NT2/D1 (cell line): ENCODE measurements at regions not wholly inside any gene's neighbourhood (a gene's known extent, or its start where the extent isn't known, plus 50 kb on each side); places are given as distances from the start of the nearest gene placed in this dataset.

Source experiments
- DNase-seq: peaks from one replicate; pipeline ENCODE4 v3.0.0-alpha.2; 2011; ENCODE audit warnings: low read depth, low spot score
- H3K27me3 ChIP-seq: 2 replicates; pipeline ENCODE4 v1.6.0; 2011; ENCODE audit warnings: mild to moderate bottlenecking; ENCODE audit not compliant: insufficient read length, insufficient read depth
- H3K36me3 ChIP-seq: 2 replicates; pipeline ENCODE4 v1.6.1; 2011; ENCODE audit warnings: mild to moderate bottlenecking, low read length, mixed read lengths; ENCODE audit not compliant: insufficient read depth, insufficient read length
- H3K4me1 ChIP-seq: 2 replicates; pipeline ENCODE4 v1.5.1; 2011; ENCODE audit not compliant: insufficient read depth, insufficient read length
- H3K4me3 ChIP-seq: 2 replicates; pipeline ENCODE4 v1.5.1; 2011; ENCODE audit warnings: low read depth; ENCODE audit not compliant: insufficient read length
- H3K9ac ChIP-seq: 2 replicates; pipeline ENCODE4 v1.6.0; 2011; ENCODE audit warnings: low read depth; ENCODE audit not compliant: insufficient read length
- H3K9me3 ChIP-seq: 2 replicates; pipeline ENCODE4 v1.5.1; 2011; ENCODE audit warnings: mild to moderate bottlenecking, low read length; ENCODE audit not compliant: insufficient read depth
- SUZ12 ChIP-seq: IDR thresholded peaks from 2 replicates; pipeline ENCODE4 v1.6.1; 2011; ENCODE audit not compliant: insufficient read length, insufficient read depth; ENCODE audit errors: extremely low read depth
- YY1 ChIP-seq: IDR thresholded peaks from 2 replicates; pipeline ENCODE4 v1.6.1; 2011; ENCODE audit not compliant: insufficient read length, insufficient read depth
- ZNF274 ChIP-seq: IDR thresholded peaks from 2 replicates; pipeline ENCODE4 v1.6.1; 2011; ENCODE audit warnings: mild to moderate bottlenecking, low read depth, low read length

GRCh38 chr12:71299541-71300376 lies 139.8 kb upstream of the LGR5 start:
- Histone ChIP-seq H3K27me3 (no peaks in the 10 kb centered on the region), H3K9me3 (no peaks in the 10 kb centered on the region), H3K36me3 (no peaks in the 10 kb centered on the region), H3K4me1 (no peaks in the 10 kb centered on the region), H3K9ac (no peak overlapping the region), H3K4me3 (no peak overlapping the region)
- DNase-seq, result no peak
- TF ChIP-seq YY1 (no peak), SUZ12 (no peak), ZNF274 (no peak)

- TF ChIP-seq SUZ12 (no peak), ZNF274 (no peak), YY1 (no peak)
Measured at GRCh38 chr12:71297930-71298329, 140.1 kb upstream of the TSPAN8 start.

GRCh38 chr12:71295953-71296352 lies 138.2 kb upstream of the TSPAN8 start:
- Histone ChIP-seq H3K9me3 (peaks cover 17% of the 10 kb centered on the region), H3K4me1 (no peaks in the 10 kb centered on the region), H3K27me3 (no peaks in the 10 kb centered on the region), H3K4me3 (no peak overlapping the region), H3K36me3 (no peaks in the 10 kb centered on the region), H3K9ac (no peak overlapping the region)
- TF ChIP-seq YY1 (no peak), SUZ12 (no peak), ZNF274 (no peak)
- DNase-seq, result no peak

More at GRCh38 chr12:71297930-71298329, 140.1 kb upstream of the TSPAN8 start:
- H3K4me1 ChIP-seq, result no peaks in the 10 kb centered on the region
- no peak for DNase-seq
- H3K4me3 ChIP-seq, result no peak overlapping the region
- no peaks in the 10 kb centered on the region for H3K36me3 ChIP-seq
- H3K9me3 ChIP-seq, result no peaks in the 10 kb centered on the region
- H3K27me3 ChIP-seq, result no peaks in the 10 kb centered on the region
- no peak overlapping the region for H3K9ac ChIP-seq

GRCh38 chr12:71291746-71292145 lies 133.9 kb upstream of the TSPAN8 start:
- TF ChIP-seq SUZ12 (no peak), YY1 (no peak), ZNF274 (no peak)
- no peak overlapping the region for H3K4me3 ChIP-seq
- no peak for DNase-seq
- no peaks in the 10 kb centered on the region for H3K36me3 ChIP-seq
- no peaks in the 10 kb centered on the region for H3K4me1 ChIP-seq
- peaks cover 21% of the 10 kb centered on the region for H3K9me3 ChIP-seq
- H3K27me3 ChIP-seq, result no peaks in the 10 kb centered on the region
- no peak overlapping the region for H3K9ac ChIP-seq

GRCh38 chr12:71283883-71284282 lies 126.1 kb upstream of the TSPAN8 start:
- Histone ChIP-seq H3K4me3 (no peak overlapping the region), H3K4me1 (no peaks in the 10 kb centered on the region), H3K27me3 (no peaks in the 10 kb centered on the region), H3K9ac (no peak overlapping the region), H3K36me3 (no peaks in the 10 kb centered on the region), H3K9me3 (no peaks in the 10 kb centered on the region)
- DNase-seq, result no peak
- TF ChIP-seq ZNF274, result no peak
- no peak for TF ChIP-seq YY1
- no peak for TF ChIP-seq SUZ12

GRCh38 chr12:71282925-71283324 lies 125.1 kb upstream of the TSPAN8 start:
- Histone ChIP-seq H3K4me3 (no peak overlapping the region), H3K4me1 (no peaks in the 10 kb centered on the region), H3K9ac (no peak overlapping the region), H3K36me3 (no peaks in the 10 kb centered on the region), H3K27me3 (no peaks in the 10 kb centered on the region), H3K9me3 (no peaks in the 10 kb centered on the region)
- DNase-seq, result no peak
- TF ChIP-seq YY1, result no peak
- no peak for TF ChIP-seq ZNF274
- TF ChIP-seq SUZ12, result no peak

- no peak overlapping the region for H3K9ac ChIP-seq
- H3K4me1 ChIP-seq, result no peaks in the 10 kb centered on the region
- no peaks in the 10 kb centered on the region for H3K9me3 ChIP-seq
- no peaks in the 10 kb centered on the region for H3K36me3 ChIP-seq
- H3K27me3 ChIP-seq, result no peaks in the 10 kb centered on the region
- TF ChIP-seq SUZ12 (no peak), YY1 (no peak), ZNF274 (no peak)
- peak; percentile 11 for DNase-seq
- H3K4me3 ChIP-seq, result no peak overlapping the region
Measured at GRCh38 chr12:71282020-71282419, 124.2 kb upstream of the TSPAN8 start.
